ENCODE measurements at regions not wholly inside any gene's neighbourhood (a gene's known extent, or its start where the extent isn't known, plus 50 kb on each side); places are given as distances from the start of the nearest gene placed in this dataset.

DNA sequence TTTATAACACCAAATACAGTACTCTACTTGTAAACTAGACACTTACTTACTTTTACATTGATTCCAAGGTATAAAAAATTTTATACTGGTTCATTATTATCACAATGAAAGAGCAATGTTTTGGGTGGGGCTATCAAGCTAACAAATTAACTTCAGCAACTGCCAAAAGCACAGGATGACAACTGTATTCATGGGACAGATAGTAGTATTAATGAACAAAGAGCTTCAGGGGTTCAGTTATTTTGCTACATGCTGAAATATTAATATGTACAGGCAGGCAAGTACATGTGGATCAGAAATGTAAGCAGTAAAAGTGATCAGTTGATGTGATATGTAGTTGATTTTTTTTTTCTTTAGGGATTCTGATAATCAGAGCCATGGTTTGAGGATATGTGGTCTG, 112.9 kb downstream of the NAA11 start:
- ATAC-seq (no peak), DNase-seq (no peak)
- TF ChIP-seq, protein P1, sequence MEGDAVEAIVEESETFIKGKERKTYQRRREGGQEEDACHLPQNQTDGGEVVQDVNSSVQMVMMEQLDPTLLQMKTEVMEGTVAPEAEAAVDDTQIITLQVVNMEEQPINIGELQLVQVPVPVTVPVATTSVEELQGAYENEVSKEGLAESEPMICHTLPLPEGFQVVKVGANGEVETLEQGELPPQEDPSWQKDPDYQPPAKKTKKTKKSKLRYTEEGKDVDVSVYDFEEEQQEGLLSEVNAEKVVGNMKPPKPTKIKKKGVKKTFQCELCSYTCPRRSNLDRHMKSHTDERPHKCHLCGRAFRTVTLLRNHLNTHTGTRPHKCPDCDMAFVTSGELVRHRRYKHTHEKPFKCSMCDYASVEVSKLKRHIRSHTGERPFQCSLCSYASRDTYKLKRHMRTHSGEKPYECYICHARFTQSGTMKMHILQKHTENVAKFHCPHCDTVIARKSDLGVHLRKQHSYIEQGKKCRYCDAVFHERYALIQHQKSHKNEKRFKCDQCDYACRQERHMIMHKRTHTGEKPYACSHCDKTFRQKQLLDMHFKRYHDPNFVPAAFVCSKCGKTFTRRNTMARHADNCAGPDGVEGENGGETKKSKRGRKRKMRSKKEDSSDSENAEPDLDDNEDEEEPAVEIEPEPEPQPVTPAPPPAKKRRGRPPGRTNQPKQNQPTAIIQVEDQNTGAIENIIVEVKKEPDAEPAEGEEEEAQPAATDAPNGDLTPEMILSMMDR (conservative IDR thresholded peaks at IDR 0.05; ENCODE audit: low read depth, low read length), result no peak
- no peak for TF ChIP-seq EZH2phosphoT487 (IDR thresholded peaks at IDR 0.05; ENCODE audit: borderline replicate concordance, low read length)
- TF ChIP-seq EZH2 (IDR thresholded peaks at IDR 0.05; ENCODE audit: low read length, unreplicated experiment), result no peak
- no peaks in the 10 kb centered on the region for H3K36me3 ChIP-seq (ENCODE audit: low read depth, low read length)
- no TSS peak for BruUV-seq (replicated peaks)
- H3K9me2 ChIP-seq (replicated peaks; ENCODE audit: low read length), result no peaks in the 10 kb centered on the region
- H3K4me1 ChIP-seq (ENCODE audit: insufficient read depth, low read length), result no peaks in the 10 kb centered on the region
- no peaks in the 10 kb centered on the region for H3K9me3 ChIP-seq (ENCODE audit: low read length)
- H3K9ac ChIP-seq (ENCODE audit: low read length), result no peak overlapping the region
- no peaks in the 10 kb centered on the region for H3K79me2 ChIP-seq (ENCODE audit: low read length)
- ChIA-PET POLR2A (ENCODE audit: unreplicated experiment) (no interaction called here), CTCF (no interaction called here)
- no peak overlapping the region for H3K4me2 ChIP-seq (ENCODE audit: low read length)
- intact Hi-C loops (cut with micrococcal nuclease), result no loop called here
- H3K27ac ChIP-seq (ENCODE audit: low read length), result no peak overlapping the region
- no peaks in the 10 kb centered on the region for H4K20me1 ChIP-seq (ENCODE audit: low read length)
- H3K4me3 ChIP-seq (ENCODE audit: low read length), result no peak overlapping the region
- no peak overlapping the region for H2AFZ ChIP-seq (ENCODE audit: low read length)
- H3K27me3 ChIP-seq (ENCODE audit: low read length), result no peaks in the 10 kb centered on the region
- no peaks in the 10 kb centered on the region for H3F3A ChIP-seq (ENCODE audit: low read length, unreplicated experiment)

DNA sequence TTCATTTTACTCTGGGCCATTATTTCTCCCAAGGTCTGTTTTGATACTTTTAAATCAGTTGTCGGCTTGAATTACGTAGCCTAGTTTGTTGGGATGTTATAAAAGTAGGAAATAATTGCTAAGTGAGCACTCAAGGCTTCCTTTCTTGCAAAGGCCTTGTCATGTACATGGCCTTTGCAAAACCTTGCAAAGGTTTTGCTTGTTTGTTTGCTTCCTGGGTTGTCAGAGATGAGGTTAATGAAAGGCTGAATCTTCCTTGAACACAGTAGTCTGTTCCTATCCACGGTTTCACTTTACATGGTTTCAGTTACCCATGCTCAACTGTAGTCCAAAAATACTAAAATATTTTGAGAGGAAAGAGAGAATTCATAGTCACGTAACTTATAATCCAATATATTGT, 113.5 kb downstream of the NAA11 start:
- no peak overlapping the region for H3K4me2 ChIP-seq (ENCODE audit: low read length)
- no peaks in the 10 kb centered on the region for H3K4me1 ChIP-seq (ENCODE audit: insufficient read depth, low read length)
- ATAC-seq (no peak), DNase-seq (no peak)
- no peaks in the 10 kb centered on the region for H4K20me1 ChIP-seq (ENCODE audit: low read length)
- no peaks in the 10 kb centered on the region for H3F3A ChIP-seq (ENCODE audit: low read length, unreplicated experiment)
- H3K9me2 ChIP-seq (replicated peaks; ENCODE audit: low read length), result no peaks in the 10 kb centered on the region
- no peaks in the 10 kb centered on the region for H3K9me3 ChIP-seq (ENCODE audit: low read length)
- ChIA-PET CTCF (no interaction called here), POLR2A (ENCODE audit: unreplicated experiment) (no interaction called here)
- no peaks in the 10 kb centered on the region for H3K79me2 ChIP-seq (ENCODE audit: low read length)
- no peak overlapping the region for H2AFZ ChIP-seq (ENCODE audit: low read length)
- H3K9ac ChIP-seq (ENCODE audit: low read length), result no peak overlapping the region
- no peaks in the 10 kb centered on the region for H3K36me3 ChIP-seq (ENCODE audit: low read depth, low read length)
- H3K27me3 ChIP-seq (ENCODE audit: low read length), result no peaks in the 10 kb centered on the region
- H3K4me3 ChIP-seq (ENCODE audit: low read length), result no peak overlapping the region
- TF ChIP-seq, protein P1 (conservative IDR thresholded peaks at IDR 0.05; ENCODE audit: low read depth, low read length), result no peak
- TF ChIP-seq EZH2 (IDR thresholded peaks at IDR 0.05; ENCODE audit: low read length, unreplicated experiment), result no peak
- TF ChIP-seq EZH2phosphoT487 (IDR thresholded peaks at IDR 0.05; ENCODE audit: borderline replicate concordance, low read length), result no peak
- H3K27ac ChIP-seq (ENCODE audit: low read length), result no peak overlapping the region
- no TSS peak for BruUV-seq (replicated peaks)
- intact Hi-C loops (cut with micrococcal nuclease), result no loop called here

DNA sequence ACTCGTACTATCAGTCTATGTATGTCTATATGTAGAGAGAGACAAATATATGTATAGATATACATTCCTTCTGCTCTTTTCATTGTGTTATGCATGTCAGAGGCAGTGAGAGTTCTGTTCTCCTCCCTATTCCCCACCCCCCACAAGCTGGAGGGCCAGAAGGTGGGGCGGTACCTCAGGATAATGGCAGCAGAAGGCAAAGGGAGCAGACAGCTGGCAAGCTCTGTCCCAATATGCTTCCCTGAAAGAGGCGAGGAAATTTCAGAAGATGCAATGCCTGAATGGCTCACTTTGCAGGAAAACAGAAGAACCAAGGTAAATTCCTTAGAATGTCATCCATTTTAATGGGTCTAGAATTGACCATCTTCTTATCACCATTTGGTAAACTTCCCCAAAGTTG, 114.4 kb downstream of the NAA11 start:
- POLR2A ChIA-PET (ENCODE audit: unreplicated experiment), result no interaction called here

More for the DNA sequence above, 114.4 kb downstream of the NAA11 start:
- no TSS peak for BruUV-seq (replicated peaks)
- no peak for TF ChIP-seq EZH2 (IDR thresholded peaks at IDR 0.05; ENCODE audit: low read length, unreplicated experiment)
- TF ChIP-seq EZH2phosphoT487 (IDR thresholded peaks at IDR 0.05; ENCODE audit: borderline replicate concordance, low read length), result no peak
- TF ChIP-seq, protein P1 (conservative IDR thresholded peaks at IDR 0.05; ENCODE audit: low read depth, low read length), result no peak
- H3K9me3 ChIP-seq (ENCODE audit: low read length), result no peaks in the 10 kb centered on the region
- intact Hi-C loops (cut with micrococcal nuclease), result no loop called here
- no peak overlapping the region for H3K9ac ChIP-seq (ENCODE audit: low read length)
- no peaks in the 10 kb centered on the region for H3K4me1 ChIP-seq (ENCODE audit: insufficient read depth, low read length)
- no peak for ATAC-seq
- no peak overlapping the region for H3K4me3 ChIP-seq (ENCODE audit: low read length)
- no peaks in the 10 kb centered on the region for H3K9me2 ChIP-seq (replicated peaks; ENCODE audit: low read length)
- H3K27ac ChIP-seq (ENCODE audit: low read length), result no peak overlapping the region
- H3F3A ChIP-seq (ENCODE audit: low read length, unreplicated experiment), result no peaks in the 10 kb centered on the region
- CTCF ChIA-PET, result no interaction called here
- no peaks in the 10 kb centered on the region for H3K79me2 ChIP-seq (ENCODE audit: low read length)
- no peaks in the 10 kb centered on the region for H3K27me3 ChIP-seq (ENCODE audit: low read length)
- no peaks in the 10 kb centered on the region for H4K20me1 ChIP-seq (ENCODE audit: low read length)
- H2AFZ ChIP-seq (ENCODE audit: low read length), result no peak overlapping the region
- H3K4me2 ChIP-seq (ENCODE audit: low read length), result no peak overlapping the region
- no peaks in the 10 kb centered on the region for H3K36me3 ChIP-seq (ENCODE audit: low read depth, low read length)
- DNase-seq, result no peak

Data from PC-3 (cell line).